OCI-LY7 (cell line): ENCODE measurements at regions not wholly inside any gene's neighbourhood (a gene's known extent, or its start where the extent isn't known, plus 50 kb on each side); places are given as distances from the start of the nearest gene placed in this dataset.

Experiments used
- EZH2phosphoT487 ChIP-seq: fragments of 200-600 bp; sonication (generic); IDR thresholded peaks from 2 replicates; pipeline ENCODE4 v1.6.1; 2018; ENCODE audit warnings: low read depth, borderline replicate concordance, mild to moderate bottlenecking, mixed run types, antibody characterized with exemption, low read length, moderate library complexity, mixed read lengths
- TF ChIP-seq, protein P1 (sequence below): fragments of 200-600 bp; sonication (generic); conservative IDR thresholded peaks from 2 replicates; pipeline ENCODE4 v1.5.1; 2014; ENCODE audit warnings: mild to moderate bottlenecking, antibody characterized with exemption, low read length, moderate library complexity, mixed read lengths

- TF ChIP-seq, protein P1, sequence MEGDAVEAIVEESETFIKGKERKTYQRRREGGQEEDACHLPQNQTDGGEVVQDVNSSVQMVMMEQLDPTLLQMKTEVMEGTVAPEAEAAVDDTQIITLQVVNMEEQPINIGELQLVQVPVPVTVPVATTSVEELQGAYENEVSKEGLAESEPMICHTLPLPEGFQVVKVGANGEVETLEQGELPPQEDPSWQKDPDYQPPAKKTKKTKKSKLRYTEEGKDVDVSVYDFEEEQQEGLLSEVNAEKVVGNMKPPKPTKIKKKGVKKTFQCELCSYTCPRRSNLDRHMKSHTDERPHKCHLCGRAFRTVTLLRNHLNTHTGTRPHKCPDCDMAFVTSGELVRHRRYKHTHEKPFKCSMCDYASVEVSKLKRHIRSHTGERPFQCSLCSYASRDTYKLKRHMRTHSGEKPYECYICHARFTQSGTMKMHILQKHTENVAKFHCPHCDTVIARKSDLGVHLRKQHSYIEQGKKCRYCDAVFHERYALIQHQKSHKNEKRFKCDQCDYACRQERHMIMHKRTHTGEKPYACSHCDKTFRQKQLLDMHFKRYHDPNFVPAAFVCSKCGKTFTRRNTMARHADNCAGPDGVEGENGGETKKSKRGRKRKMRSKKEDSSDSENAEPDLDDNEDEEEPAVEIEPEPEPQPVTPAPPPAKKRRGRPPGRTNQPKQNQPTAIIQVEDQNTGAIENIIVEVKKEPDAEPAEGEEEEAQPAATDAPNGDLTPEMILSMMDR: no peak
- no peak for TF ChIP-seq EZH2phosphoT487
These were observed 959.4 kb upstream of the GYPC start for GRCh38 chr2:125696560-125696959.
